Neural crest cell (in vitro differentiated cells): ENCODE measurements at regions not wholly inside any gene's neighbourhood (a gene's known extent, or its start where the extent isn't known, plus 50 kb on each side); places are given as distances from the start of the nearest gene placed in this dataset.

ENCODE experiments used
- DNase-seq: peaks from one replicate; pipeline ENCODE4 v3.0.0; 2021; ENCODE audit warnings: low read depth, mixed read lengths, low spot score
- H3K27ac Mint-ChIP-seq: one replicate; pipeline ENCODE4 v1.8.0; 2021; ENCODE audit warnings: mild to moderate bottlenecking, mixed read lengths; ENCODE audit not compliant: unreplicated experiment
- H3K27me3 Mint-ChIP-seq: 2 replicates; pipeline ENCODE4 v1.8.0; 2021; ENCODE audit warnings: low read depth, mild to moderate bottlenecking, mixed read lengths
- H3K36me3 Mint-ChIP-seq: 2 replicates; pipeline ENCODE4 v1.8.0; 2021; ENCODE audit warnings: low read depth, mild to moderate bottlenecking, mixed read lengths
- H3K4me1 Mint-ChIP-seq: 2 replicates; pipeline ENCODE4 v1.8.0; 2021; ENCODE audit warnings: mixed read lengths
- H3K4me3 Mint-ChIP-seq: one replicate; pipeline ENCODE4 v1.8.0; 2021; ENCODE audit warnings: mild to moderate bottlenecking, mixed read lengths
- H3K9me3 Mint-ChIP-seq: 2 replicates; pipeline ENCODE4 v1.8.0; 2021; ENCODE audit warnings: mixed read lengths
- CTCF ChIP-seq: fragments of 200-600 bp; sonication (generic); conservative IDR thresholded peaks from 2 replicates; pipeline ENCODE4 v1.5.0; 2021; ENCODE audit warnings: antibody characterized with exemption, mild to moderate bottlenecking

- Mint-ChIP-seq H3K27ac (peak overlapping the region; percentile 53), H3K4me1 (peaks cover 34% of the 10 kb centered on the region), H3K4me3 (peak overlapping the region; percentile 9), H3K27me3 (no peaks in the 10 kb centered on the region), H3K36me3 (no peaks in the 10 kb centered on the region), H3K9me3 (no peaks in the 10 kb centered on the region)
- no peak for TF ChIP-seq CTCF
- DNase-seq: peak; percentile 13
These were observed 53.3 kb upstream of the CTBP2 start for GRCh38 chr10:125213541-125214282.

DNA sequence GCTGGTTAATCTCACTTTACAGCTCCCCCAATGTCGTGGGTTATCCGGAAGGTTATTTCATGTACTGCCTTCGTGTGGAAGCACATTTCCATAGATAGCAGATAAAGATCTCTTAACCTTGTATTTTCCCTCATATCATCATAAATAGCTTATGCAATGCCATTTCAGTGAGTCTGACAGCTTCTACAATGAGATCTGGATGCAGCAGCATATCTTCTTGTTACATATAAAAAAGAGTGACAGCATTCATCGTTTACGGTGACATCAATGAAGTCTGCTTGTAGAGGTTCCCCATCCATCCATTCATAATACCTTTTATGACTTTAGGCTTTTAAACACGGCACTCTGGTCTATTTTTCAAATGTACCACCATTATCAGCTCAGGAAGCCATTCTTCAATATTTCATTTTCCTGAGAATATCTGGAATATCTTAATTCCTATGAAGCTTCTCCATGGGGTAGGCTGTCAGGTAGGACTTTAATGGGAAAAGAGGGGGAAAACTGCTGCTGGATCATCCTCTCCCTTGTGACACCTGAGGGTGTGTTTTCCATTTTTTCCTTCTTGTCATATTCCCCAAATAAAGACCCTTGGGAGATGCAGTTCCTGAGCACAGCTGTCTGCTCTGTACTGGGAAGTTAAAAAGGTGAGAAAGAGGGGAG, 51.9 kb upstream of the CTBP2 start:
- Mint-ChIP-seq H3K36me3 (no peaks in the 10 kb centered on the region), H3K27me3 (no peaks in the 10 kb centered on the region), H3K9me3 (no peaks in the 10 kb centered on the region), H3K4me1 (peaks cover 45% of the 10 kb centered on the region), H3K27ac (peak overlapping the region; percentile 35), H3K4me3 (no peak overlapping the region)
- no peak for DNase-seq
- TF ChIP-seq CTCF: no peak
